ENCODE measurements at regions not wholly inside any gene's neighbourhood (a gene's known extent, or its start where the extent isn't known, plus 50 kb on each side); places are given as distances from the start of the nearest gene placed in this dataset.

DNA sequence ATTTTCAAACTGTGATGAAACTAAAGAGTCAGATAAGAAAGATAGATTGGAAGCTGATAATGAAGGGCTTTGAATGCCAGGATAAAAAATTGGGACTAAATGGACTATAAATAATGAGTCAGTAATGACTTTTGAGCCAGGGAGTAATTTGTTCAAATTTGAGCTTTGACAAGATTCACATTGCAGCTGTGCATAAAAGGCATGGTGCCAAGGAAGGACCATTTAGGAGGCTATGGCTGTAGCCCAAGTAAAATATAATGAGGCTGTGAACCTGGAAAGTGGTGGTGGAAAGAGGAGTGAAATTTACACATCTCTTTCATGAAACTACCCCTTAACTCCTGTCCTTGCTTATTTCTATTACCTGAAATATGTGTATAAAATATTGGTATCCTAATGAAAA, 218.5 kb downstream of the SLC6A15 start:
- TF ChIP-seq CTCF (IDR thresholded peaks at IDR 0.05) (no peak), EZH2 (IDR thresholded peaks at IDR 0.05; ENCODE audit: borderline replicate concordance, insufficient read depth, low read depth, low read length, poor library complexity, severe bottlenecking) (no peak)

All from B cell (primary cell).